NCI-H1694 treated with DMSO at 0.1 percent for 48 hours (cell line): ENCODE measurements at regions not wholly inside any gene's neighbourhood (a gene's known extent, or its start where the extent isn't known, plus 50 kb on each side); places are given as distances from the start of the nearest gene placed in this dataset.
A peak's percentile ranks its signal among the peaks of the same experiment; 100 is the strongest.

Experiments
- DNase-seq: peaks from one replicate; lab custom pipeline; 2025; lab: John Stamatoyannopoulos, UW

GRCh38 chr7:10122551-10123100 is 851.0 kb upstream of the PHF14 start:
- peak; percentile 37 for DNase-seq

GRCh38 chr7:10128748-10129147 is 844.9 kb upstream of the PHF14 start:
- DNase-seq = peak; percentile 19

- no peak for DNase-seq
These were observed 835.4 kb upstream of the PHF14 start for GRCh38 chr7:10138087-10138854.

GRCh38 chr7:10146271-10146670 is 827.4 kb upstream of the PHF14 start:
- no peak for DNase-seq

GRCh38 chr7:10156972-10157371 is 816.7 kb upstream of the PHF14 start:
- DNase-seq = no peak

- no peak for DNase-seq
These were observed 791.7 kb upstream of the PHF14 start for GRCh38 chr7:10181996-10182395.

GRCh38 chr7:10192074-10192473 is 781.6 kb upstream of the PHF14 start:
- DNase-seq = peak; percentile 85

- no peak for DNase-seq
These were observed 768.0 kb upstream of the PHF14 start for GRCh38 chr7:10205696-10206095.

GRCh38 chr7:10210000-10210399 is 763.7 kb upstream of the PHF14 start:
- DNase-seq = no peak

- no peak for DNase-seq
These were observed 762.7 kb upstream of the PHF14 start for GRCh38 chr7:10211016-10211415.

- no peak for DNase-seq
These were observed 761.8 kb upstream of the PHF14 start for GRCh38 chr7:10211861-10212260.

- no peak for DNase-seq
These were observed 761.0 kb upstream of the PHF14 start for GRCh38 chr7:10212649-10213048.

GRCh38 chr7:10216462-10216861 is 757.2 kb upstream of the PHF14 start:
- DNase-seq = no peak

GRCh38 chr7:10221084-10221483 is 752.6 kb upstream of the PHF14 start:
- DNase-seq = no peak

GRCh38 chr7:10222976-10223375 is 750.7 kb upstream of the PHF14 start:
- DNase-seq = no peak

- DNase-seq = no peak
These were observed 748.4 kb upstream of the PHF14 start for GRCh38 chr7:10225275-10225674.

- no peak for DNase-seq
These were observed 736.4 kb upstream of the PHF14 start for GRCh38 chr7:10237306-10237705.

GRCh38 chr7:10238641-10239040 is 735.0 kb upstream of the PHF14 start:
- no peak for DNase-seq

GRCh38 chr7:10239695-10240345 is 733.9 kb upstream of the PHF14 start:
- DNase-seq = no peak

GRCh38 chr7:10245406-10245805 is 728.3 kb upstream of the PHF14 start:
- peak; percentile 46 for DNase-seq

GRCh38 chr7:10257438-10257837 is 716.2 kb upstream of the PHF14 start:
- DNase-seq = peak; percentile 21

- no peak for DNase-seq
These were observed 706.7 kb upstream of the PHF14 start for GRCh38 chr7:10266976-10267375.

GRCh38 chr7:10268034-10268433 is 705.6 kb upstream of the PHF14 start:
- no peak for DNase-seq
